Panc1 (cell line): ENCODE measurements at regions not wholly inside any gene's neighbourhood (a gene's known extent, or its start where the extent isn't known, plus 50 kb on each side); places are given as distances from the start of the nearest gene placed in this dataset.

Experiments
- CTCF ChIP-seq: fragments of 450-650 bp; IDR thresholded peaks from 2 replicates; pipeline ENCODE4 v1.5.1; 2017; ENCODE audit warnings: mild to moderate bottlenecking
- POLR2AphosphoS5 ChIP-seq: IDR thresholded peaks from 2 replicates; pipeline ENCODE4 v1.6.1; 2012; ENCODE audit warnings: mild to moderate bottlenecking, low read depth, low read length, moderate library complexity
- TCF7L2 ChIP-seq: IDR thresholded peaks from 2 replicates; pipeline ENCODE4 v1.6.1; 2011; ENCODE audit warnings: mild to moderate bottlenecking, low read depth, low read length, inconsistent platforms

GRCh38 chr10:2623675-2624274, 443.6 kb upstream of the PFKP start:
- TF ChIP-seq CTCF (no peak), TCF7L2 (no peak), POLR2AphosphoS5 (no peak)
